ENCODE measurements at regions not wholly inside any gene's neighbourhood (a gene's known extent, or its start where the extent isn't known, plus 50 kb on each side); places are given as distances from the start of the nearest gene placed in this dataset.

DNA sequence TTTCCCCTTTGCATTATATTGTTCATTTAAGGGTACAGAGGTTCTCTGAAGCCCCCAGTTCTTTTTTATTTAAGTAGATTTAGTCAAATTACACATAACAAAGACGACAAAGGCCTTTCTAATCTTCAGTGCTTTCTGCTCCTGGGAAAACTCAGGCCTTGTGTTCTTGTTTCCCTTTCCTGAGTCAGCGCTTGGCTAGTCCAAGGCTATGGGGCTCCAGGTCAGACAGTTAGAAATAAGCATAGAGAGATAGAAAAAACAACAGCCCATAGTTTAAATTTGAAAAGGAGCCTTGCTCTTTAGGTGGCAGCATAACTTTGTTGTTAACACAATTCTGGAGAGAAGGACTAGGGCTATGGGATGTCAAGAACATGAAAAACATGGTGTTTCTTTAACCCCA is 97.3 kb downstream of the PPP1R2C start (continued):
- TF ChIP-seq ZSCAN23 (tag by site-specific recombination; IDR thresholded peaks at IDR 0.05) = no peak

DNA sequence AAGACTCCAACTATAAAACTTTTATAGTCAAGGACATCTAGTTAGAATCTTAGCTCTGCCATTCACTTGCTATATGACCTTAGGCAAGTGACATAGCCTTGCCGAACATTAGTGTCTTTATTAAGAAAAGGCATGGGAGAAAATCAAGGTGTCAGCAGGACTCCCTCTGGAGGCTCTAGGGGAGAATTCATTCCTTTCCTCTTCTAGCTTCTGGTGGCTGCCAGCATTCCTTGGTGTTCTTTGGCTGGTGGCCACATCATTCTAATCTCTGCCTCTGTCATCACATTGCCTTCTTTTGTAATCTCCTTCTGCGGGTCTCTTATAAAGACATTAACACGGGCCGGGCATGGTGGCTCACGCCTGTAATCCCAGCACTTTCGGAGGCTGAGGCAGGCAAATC is 99.8 kb downstream of the PPP1R2C start:
- TF ChIP-seq ZNF324 (tag by site-specific recombination; IDR thresholded peaks at IDR 0.05) (no peak), ZNF701 (tag by site-specific recombination; IDR thresholded peaks at IDR 0.05) (no peak), ZNF221 (tag by site-specific recombination; IDR thresholded peaks at IDR 0.05; ENCODE audit: borderline replicate concordance) (no peak), ZFP3 (tag by site-specific recombination; IDR thresholded peaks at IDR 0.05; ENCODE audit: low read depth) (no peak), ZNF214 (tag by site-specific recombination; IDR thresholded peaks at IDR 0.05; ENCODE audit: borderline replicate concordance) (no peak), ZSCAN16 (tag by site-specific recombination; IDR thresholded peaks at IDR 0.05) (no peak), EGR2 (tag by site-specific recombination; IDR thresholded peaks at IDR 0.05; ENCODE audit: low read depth) (no peak), ZNF169 (tag by site-specific recombination; IDR thresholded peaks at IDR 0.05) (no peak), ZNF473 (tag by site-specific recombination; IDR thresholded peaks at IDR 0.05) (no peak), ZNF404 (tag by site-specific recombination; IDR thresholded peaks at IDR 0.05) (no peak), OSR2 (tag by site-specific recombination; IDR thresholded peaks at IDR 0.05) (no peak), ZNF529 (tag by site-specific recombination; IDR thresholded peaks at IDR 0.05; ENCODE audit: insufficient replicate concordance) (no peak), ZNF621 (tag by site-specific recombination; IDR thresholded peaks at IDR 0.05) (no peak), ZNF785 (tag by site-specific recombination; IDR thresholded peaks at IDR 0.05) (no peak)
- TF ChIP-seq, protein P1, sequence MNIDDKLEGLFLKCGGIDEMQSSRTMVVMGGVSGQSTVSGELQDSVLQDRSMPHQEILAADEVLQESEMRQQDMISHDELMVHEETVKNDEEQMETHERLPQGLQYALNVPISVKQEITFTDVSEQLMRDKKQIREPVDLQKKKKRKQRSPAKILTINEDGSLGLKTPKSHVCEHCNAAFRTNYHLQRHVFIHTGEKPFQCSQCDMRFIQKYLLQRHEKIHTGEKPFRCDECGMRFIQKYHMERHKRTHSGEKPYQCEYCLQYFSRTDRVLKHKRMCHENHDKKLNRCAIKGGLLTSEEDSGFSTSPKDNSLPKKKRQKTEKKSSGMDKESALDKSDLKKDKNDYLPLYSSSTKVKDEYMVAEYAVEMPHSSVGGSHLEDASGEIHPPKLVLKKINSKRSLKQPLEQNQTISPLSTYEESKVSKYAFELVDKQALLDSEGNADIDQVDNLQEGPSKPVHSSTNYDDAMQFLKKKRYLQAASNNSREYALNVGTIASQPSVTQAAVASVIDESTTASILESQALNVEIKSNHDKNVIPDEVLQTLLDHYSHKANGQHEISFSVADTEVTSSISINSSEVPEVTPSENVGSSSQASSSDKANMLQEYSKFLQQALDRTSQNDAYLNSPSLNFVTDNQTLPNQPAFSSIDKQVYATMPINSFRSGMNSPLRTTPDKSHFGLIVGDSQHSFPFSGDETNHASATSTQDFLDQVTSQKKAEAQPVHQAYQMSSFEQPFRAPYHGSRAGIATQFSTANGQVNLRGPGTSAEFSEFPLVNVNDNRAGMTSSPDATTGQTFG (tag by site-specific recombination; IDR thresholded peaks at IDR 0.05; ENCODE audit: borderline replicate concordance) = no peak
- TF ChIP-seq, protein P2, sequence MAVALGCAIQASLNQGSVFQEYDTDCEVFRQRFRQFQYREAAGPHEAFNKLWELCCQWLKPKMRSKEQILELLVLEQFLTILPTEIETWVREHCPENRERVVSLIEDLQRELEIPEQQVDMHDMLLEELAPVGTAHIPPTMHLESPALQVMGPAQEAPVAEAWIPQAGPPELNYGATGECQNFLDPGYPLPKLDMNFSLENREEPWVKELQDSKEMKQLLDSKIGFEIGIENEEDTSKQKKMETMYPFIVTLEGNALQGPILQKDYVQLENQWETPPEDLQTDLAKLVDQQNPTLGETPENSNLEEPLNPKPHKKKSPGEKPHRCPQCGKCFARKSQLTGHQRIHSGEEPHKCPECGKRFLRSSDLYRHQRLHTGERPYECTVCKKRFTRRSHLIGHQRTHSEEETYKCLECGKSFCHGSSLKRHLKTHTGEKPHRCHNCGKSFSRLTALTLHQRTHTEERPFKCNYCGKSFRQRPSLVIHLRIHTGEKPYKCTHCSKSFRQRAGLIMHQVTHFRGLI (tag by site-specific recombination; IDR thresholded peaks at IDR 0.05) = no peak
- TF ChIP-seq, protein P3, sequence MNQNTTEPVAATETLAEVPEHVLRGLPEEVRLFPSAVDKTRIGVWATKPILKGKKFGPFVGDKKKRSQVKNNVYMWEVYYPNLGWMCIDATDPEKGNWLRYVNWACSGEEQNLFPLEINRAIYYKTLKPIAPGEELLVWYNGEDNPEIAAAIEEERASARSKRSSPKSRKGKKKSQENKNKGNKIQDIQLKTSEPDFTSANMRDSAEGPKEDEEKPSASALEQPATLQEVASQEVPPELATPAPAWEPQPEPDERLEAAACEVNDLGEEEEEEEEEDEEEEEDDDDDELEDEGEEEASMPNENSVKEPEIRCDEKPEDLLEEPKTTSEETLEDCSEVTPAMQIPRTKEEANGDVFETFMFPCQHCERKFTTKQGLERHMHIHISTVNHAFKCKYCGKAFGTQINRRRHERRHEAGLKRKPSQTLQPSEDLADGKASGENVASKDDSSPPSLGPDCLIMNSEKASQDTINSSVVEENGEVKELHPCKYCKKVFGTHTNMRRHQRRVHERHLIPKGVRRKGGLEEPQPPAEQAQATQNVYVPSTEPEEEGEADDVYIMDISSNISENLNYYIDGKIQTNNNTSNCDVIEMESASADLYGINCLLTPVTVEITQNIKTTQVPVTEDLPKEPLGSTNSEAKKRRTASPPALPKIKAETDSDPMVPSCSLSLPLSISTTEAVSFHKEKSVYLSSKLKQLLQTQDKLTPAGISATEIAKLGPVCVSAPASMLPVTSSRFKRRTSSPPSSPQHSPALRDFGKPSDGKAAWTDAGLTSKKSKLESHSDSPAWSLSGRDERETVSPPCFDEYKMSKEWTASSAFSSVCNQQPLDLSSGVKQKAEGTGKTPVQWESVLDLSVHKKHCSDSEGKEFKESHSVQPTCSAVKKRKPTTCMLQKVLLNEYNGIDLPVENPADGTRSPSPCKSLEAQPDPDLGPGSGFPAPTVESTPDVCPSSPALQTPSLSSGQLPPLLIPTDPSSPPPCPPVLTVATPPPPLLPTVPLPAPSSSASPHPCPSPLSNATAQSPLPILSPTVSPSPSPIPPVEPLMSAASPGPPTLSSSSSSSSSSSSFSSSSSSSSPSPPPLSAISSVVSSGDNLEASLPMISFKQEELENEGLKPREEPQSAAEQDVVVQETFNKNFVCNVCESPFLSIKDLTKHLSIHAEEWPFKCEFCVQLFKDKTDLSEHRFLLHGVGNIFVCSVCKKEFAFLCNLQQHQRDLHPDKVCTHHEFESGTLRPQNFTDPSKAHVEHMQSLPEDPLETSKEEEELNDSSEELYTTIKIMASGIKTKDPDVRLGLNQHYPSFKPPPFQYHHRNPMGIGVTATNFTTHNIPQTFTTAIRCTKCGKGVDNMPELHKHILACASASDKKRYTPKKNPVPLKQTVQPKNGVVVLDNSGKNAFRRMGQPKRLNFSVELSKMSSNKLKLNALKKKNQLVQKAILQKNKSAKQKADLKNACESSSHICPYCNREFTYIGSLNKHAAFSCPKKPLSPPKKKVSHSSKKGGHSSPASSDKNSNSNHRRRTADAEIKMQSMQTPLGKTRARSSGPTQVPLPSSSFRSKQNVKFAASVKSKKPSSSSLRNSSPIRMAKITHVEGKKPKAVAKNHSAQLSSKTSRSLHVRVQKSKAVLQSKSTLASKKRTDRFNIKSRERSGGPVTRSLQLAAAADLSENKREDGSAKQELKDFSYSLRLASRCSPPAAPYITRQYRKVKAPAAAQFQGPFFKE (tag by site-specific recombination; IDR thresholded peaks at IDR 0.05; ENCODE audit: borderline replicate concordance) = no peak
- TF ChIP-seq, protein P4, sequence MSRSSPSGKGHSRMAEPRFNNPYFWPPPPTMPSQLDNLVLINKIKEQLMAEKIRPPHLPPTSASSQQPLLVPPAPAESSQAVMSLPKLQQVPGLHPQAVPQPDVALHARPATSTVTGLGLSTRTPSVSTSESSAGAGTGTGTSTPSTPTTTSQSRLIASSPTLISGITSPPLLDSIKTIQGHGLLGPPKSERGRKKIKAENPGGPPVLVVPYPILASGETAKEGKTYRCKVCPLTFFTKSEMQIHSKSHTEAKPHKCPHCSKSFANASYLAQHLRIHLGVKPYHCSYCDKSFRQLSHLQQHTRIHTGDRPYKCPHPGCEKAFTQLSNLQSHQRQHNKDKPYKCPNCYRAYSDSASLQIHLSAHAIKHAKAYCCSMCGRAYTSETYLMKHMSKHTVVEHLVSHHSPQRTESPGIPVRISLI (tag by site-specific recombination; IDR thresholded peaks at IDR 0.05) = no peak
- CTCF ChIA-PET = interaction anchor here (0.6 kb wide), 1 partner anchor 264 kb away, joined by 3 read pairs; no protein-coding TSS in a partner anchor
- Histone ChIP-seq H3K27ac (ENCODE audit: extremely low read depth, low read depth, low read length) (no peak overlapping the region), H3K4me3 (ENCODE audit: low read depth, low read length) (no peak overlapping the region), H3K36me3 (ENCODE audit: control insufficient read depth in 2 of 2, insufficient read depth in 1 of 2, low read length in 2 of 2) (no peaks in the 10 kb centered on the region), H3K4me1 (ENCODE audit: control insufficient read depth, insufficient read depth, low read length) (no peaks in the 10 kb centered on the region), H3K9me3 (ENCODE audit: control insufficient read depth, insufficient read depth, low read depth, low read length) (no peaks in the 10 kb centered on the region)
- POLR2A ChIA-PET = interaction anchor here (0.6 kb wide), 1 partner anchor 294 kb away, joined by 3 read pairs; no protein-coding TSS in a partner anchor

Measured in HEK293 (cell line).